Activated CD8-positive, alpha-beta T cell treated with anti-CD3 and anti-CD28 coated beads for 36 hours (primary cell): ENCODE measurements at regions not wholly inside any gene's neighbourhood (a gene's known extent, or its start where the extent isn't known, plus 50 kb on each side); places are given as distances from the start of the nearest gene placed in this dataset.

Experiments used
- ATAC-seq: fragments of 200-7000 bp; cut with Tn5 transposase; one replicate; pipeline ENCODE4 v1.10.0; 2021; ENCODE audit warnings: mild to moderate bottlenecking, moderate library complexity
- CTCF ChIA-PET: fragments of 350-600 bp; sonication (Branson Sonifier 250); formaldehyde crosslinking; loops from one replicate; lab custom pipeline; 2021; ENCODE audit warnings: antibody characterized with exemption; lab: Charles Lee
- POLR2A ChIA-PET: fragments of 350-600 bp; sonication (Branson Sonifier 250); formaldehyde crosslinking; loops from one replicate; lab custom pipeline; 2021; ENCODE audit warnings: antibody characterized with exemption; lab: Charles Lee
- DNase-seq: peaks from one replicate; pipeline ENCODE4 v3.0.0-alpha.2; 2020
- H3K27ac Mint-ChIP-seq: one replicate; pipeline ENCODE4 v1.8.0; 2021; ENCODE audit warnings: mild to moderate bottlenecking, mixed read lengths
- H3K27me3 Mint-ChIP-seq: one replicate; pipeline ENCODE4 v1.8.0; 2021; ENCODE audit warnings: mixed read lengths
- H3K36me3 Mint-ChIP-seq: one replicate; pipeline ENCODE4 v1.8.0; 2021; ENCODE audit warnings: low read depth, mixed read lengths
- H3K4me1 Mint-ChIP-seq: one replicate; pipeline ENCODE4 v1.8.0; 2021; ENCODE audit warnings: low read depth, mixed read lengths
- H3K4me3 Mint-ChIP-seq: one replicate; pipeline ENCODE4 v1.8.0; 2021; ENCODE audit warnings: mild to moderate bottlenecking, moderate library complexity, mixed read lengths
- H3K9me3 Mint-ChIP-seq: one replicate; pipeline ENCODE4 v1.8.0; 2021; ENCODE audit warnings: mixed read lengths
- intact Hi-C: fragments of 100-400 bp; cut with micrococcal nuclease; formaldehyde crosslinking; loops from one replicate; pipeline ENCODE4 v1.10.0; 2022
- TF ChIP-seq, protein P1 (sequence below): fragments of 200-600 bp; IDR thresholded peaks from one replicate; pipeline ENCODE4 v1.8.0; 2022; ENCODE audit warnings: antibody characterized with exemption, mild to moderate bottlenecking

DNA sequence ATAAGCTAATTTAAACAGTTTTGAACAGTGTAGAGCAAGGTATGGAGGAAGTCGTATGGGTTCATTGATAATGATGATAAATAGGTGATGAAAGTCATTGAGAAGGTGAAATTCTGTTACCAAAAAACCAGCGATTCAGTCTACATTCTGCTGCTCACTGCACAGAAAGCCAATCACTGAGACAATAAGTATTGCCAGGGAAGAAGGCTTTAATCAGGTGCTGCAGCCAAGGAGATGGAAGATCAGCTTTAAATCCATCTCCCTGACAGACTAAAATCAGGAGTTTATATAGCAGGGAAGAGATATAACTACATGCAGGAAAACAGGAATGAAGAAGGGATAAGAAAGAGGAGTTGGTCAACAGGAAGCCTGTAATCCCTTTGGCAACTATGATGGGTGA, 361.3 kb upstream of the C1orf174 start:
- H3K27me3 Mint-ChIP-seq: peaks cover 5% of the 10 kb centered on the region
- H3K4me3 Mint-ChIP-seq: no peak overlapping the region
- intact Hi-C loops: no loop called here
- H3K27ac Mint-ChIP-seq: no peak overlapping the region
- ChIA-PET CTCF (no interaction called here), POLR2A (no interaction called here)
- DNase-seq (no peak), ATAC-seq (no peak)
- TF ChIP-seq, protein P1, sequence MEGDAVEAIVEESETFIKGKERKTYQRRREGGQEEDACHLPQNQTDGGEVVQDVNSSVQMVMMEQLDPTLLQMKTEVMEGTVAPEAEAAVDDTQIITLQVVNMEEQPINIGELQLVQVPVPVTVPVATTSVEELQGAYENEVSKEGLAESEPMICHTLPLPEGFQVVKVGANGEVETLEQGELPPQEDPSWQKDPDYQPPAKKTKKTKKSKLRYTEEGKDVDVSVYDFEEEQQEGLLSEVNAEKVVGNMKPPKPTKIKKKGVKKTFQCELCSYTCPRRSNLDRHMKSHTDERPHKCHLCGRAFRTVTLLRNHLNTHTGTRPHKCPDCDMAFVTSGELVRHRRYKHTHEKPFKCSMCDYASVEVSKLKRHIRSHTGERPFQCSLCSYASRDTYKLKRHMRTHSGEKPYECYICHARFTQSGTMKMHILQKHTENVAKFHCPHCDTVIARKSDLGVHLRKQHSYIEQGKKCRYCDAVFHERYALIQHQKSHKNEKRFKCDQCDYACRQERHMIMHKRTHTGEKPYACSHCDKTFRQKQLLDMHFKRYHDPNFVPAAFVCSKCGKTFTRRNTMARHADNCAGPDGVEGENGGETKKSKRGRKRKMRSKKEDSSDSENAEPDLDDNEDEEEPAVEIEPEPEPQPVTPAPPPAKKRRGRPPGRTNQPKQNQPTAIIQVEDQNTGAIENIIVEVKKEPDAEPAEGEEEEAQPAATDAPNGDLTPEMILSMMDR: no peak
- H3K9me3 Mint-ChIP-seq: peaks cover 19% of the 10 kb centered on the region
- peaks cover 4% of the 10 kb centered on the region for H3K36me3 Mint-ChIP-seq
- H3K4me1 Mint-ChIP-seq: no peaks in the 10 kb centered on the region

DNA sequence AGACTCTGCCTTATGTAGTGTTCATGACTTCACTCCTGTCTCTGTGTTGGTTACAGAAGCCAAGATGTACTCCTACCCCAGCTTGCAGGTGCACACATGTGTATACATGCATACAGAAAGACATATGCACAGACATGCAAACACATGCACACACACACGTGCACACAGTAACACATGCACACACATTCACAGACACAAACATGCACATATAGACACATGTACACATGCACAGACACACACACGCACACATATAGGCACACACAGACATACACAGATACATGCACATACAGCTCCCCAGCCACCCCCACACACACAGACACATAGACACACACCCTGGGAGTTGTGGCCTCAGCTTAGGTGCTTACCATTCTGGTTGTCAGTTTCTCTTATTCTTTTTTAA, 362.6 kb upstream of the C1orf174 start:
- TF ChIP-seq, protein P1: no peak
- DNase-seq (no peak), ATAC-seq (no peak)
- Mint-ChIP-seq H3K27ac (no peak overlapping the region), H3K36me3 (peaks cover 2% of the 10 kb centered on the region), H3K4me1 (no peaks in the 10 kb centered on the region), H3K4me3 (no peak overlapping the region), H3K9me3 (peaks cover 13% of the 10 kb centered on the region), H3K27me3 (peaks cover 5% of the 10 kb centered on the region)
- ChIA-PET POLR2A (no interaction called here), CTCF (no interaction called here)
- intact Hi-C loops: no loop called here

DNA sequence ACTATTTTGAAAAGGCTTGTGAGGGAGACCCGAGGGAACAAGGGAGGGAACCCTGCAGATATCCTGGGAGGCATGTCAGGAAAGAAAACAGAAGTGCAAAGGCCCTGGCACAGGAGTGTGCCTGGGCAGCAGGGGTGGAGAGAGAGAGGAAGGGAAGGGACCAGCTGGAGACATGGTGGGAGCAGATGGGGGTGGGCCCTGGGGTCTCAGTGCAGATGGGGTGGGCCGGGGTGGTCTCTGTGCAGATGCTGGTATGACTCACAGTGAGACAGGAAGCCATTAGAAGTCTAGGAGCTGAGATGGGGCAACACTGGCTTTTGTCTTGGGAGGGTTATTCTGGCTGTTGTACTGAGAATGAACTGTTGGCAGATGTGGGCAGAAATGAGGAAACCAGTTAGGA, 363.6 kb upstream of the C1orf174 start:
- Mint-ChIP-seq H3K27ac (no peak overlapping the region), H3K4me3 (no peak overlapping the region), H3K27me3 (peaks cover 5% of the 10 kb centered on the region), H3K4me1 (no peaks in the 10 kb centered on the region), H3K36me3 (no peaks in the 10 kb centered on the region), H3K9me3 (peaks cover 6% of the 10 kb centered on the region)
- CTCF ChIA-PET: no interaction called here
- DNase-seq (no peak), ATAC-seq (no peak)
- intact Hi-C loops: no loop called here
- POLR2A ChIA-PET: no interaction called here
- TF ChIP-seq, protein P1: no peak

DNA sequence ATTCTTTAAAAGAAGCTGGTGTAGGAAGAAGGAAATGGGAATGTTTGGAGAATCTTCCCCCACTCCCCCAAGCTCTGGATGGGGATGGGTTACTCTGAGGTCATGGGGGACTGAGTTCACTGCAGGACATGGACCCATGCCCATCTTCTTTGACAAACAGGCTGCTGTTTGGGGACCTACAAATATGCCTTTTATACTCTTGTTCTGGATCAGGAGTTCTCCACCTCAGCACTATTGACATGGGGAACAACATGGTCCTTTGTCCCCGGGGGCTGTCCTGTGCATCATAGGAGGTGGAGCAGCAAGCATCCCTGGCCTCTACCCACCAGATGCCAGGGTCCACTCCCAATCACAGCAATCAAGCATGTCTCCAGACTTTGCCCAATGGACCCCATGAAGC, 365.8 kb upstream of the C1orf174 start:
- no peak overlapping the region for H3K4me3 Mint-ChIP-seq
- POLR2A ChIA-PET: no interaction called here

DNA sequence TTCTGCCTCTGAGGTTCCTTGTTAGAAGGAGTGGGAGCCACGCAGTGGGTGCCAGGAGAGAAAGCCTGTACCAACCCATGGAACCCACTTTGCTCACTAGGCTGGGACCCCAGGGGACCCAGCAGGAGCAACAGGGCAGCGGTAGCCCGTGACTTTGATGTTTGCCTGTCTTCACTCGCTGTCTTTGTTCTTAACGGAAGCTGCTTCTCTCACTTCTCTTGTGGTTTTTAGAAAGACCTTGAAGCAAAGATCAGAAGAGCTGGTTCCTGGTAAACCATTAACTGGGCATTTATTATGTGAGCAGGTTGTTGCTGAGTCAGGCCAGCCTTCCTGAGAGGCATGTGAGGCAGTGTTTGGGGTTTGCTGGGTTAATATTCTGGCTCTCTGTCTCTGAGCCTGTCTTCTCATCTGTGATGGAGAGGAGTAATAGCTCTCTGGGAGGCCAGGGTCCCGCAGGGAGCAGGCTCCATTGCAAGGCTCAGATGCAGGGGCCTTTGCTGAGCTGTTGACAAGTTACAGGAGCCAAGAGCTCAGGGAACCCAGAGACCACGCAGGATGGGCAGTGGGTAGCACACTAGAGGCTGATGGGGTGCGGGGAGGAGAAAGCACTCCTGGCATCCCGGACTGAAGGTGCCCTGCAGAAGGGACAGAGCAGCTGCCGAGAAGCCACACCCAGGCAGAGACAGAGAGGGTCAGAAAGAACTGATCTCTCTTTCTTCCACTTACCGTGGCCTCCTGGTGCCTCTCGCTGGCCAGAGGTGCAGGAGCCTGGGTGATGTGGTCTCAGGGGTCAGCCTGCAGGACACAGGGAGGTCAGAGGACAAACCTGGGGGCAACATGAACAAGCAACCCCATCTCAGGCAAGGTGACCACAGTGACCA, 367.5 kb upstream of the C1orf174 start:
- intact Hi-C loops: no loop called here
- TF ChIP-seq, protein P1: no peak
- Mint-ChIP-seq H3K36me3 (no peaks in the 10 kb centered on the region), H3K9me3 (no peaks in the 10 kb centered on the region), H3K27ac (no peak overlapping the region), H3K4me1 (no peaks in the 10 kb centered on the region), H3K27me3 (peaks cover under 1% of the 10 kb centered on the region), H3K4me3 (no peak overlapping the region)
- no peak for DNase-seq
- POLR2A ChIA-PET: no interaction called here
- no peak for ATAC-seq
- CTCF ChIA-PET: no interaction called here

More for the DNA sequence above, 365.8 kb upstream of the C1orf174 start:
- Mint-ChIP-seq H3K4me1 (no peaks in the 10 kb centered on the region), H3K9me3 (no peaks in the 10 kb centered on the region), H3K27ac (no peak overlapping the region), H3K36me3 (no peaks in the 10 kb centered on the region), H3K27me3 (peaks cover 5% of the 10 kb centered on the region)
- TF ChIP-seq, protein P1: no peak
- intact Hi-C loops: no loop called here
- ATAC-seq (no peak), DNase-seq (no peak)
- CTCF ChIA-PET: no interaction called here
